WTC11 (cell line): ENCODE measurements at regions not wholly inside any gene's neighbourhood (a gene's known extent, or its start where the extent isn't known, plus 50 kb on each side); places are given as distances from the start of the nearest gene placed in this dataset.

Source experiments
- CREB1 ChIP-seq: sonication (generic); formaldehyde crosslinking; IDR thresholded peaks from 2 replicates; pipeline ENCODE4 v1.8.0; 2023; ENCODE audit warnings: mild to moderate bottlenecking, missing genetic modification reagents
- FOXK1 ChIP-seq: sonication (generic); formaldehyde crosslinking; IDR thresholded peaks from 2 replicates; pipeline ENCODE4 v1.8.0; 2022; ENCODE audit warnings: mild to moderate bottlenecking, moderate library complexity, missing genetic modification reagents
- NR3C1 ChIP-seq: sonication (generic); formaldehyde crosslinking; conservative IDR thresholded peaks from 2 replicates; pipeline ENCODE4 v1.8.1; 2023; ENCODE audit warnings: low read depth, mild to moderate bottlenecking, missing genetic modification reagents
- SMAD4 ChIP-seq: sonication (generic); formaldehyde crosslinking; IDR thresholded peaks from 2 replicates; pipeline ENCODE4 v1.8.0; 2022; ENCODE audit warnings: mild to moderate bottlenecking, missing genetic modification reagents
- USF1 ChIP-seq: sonication (generic); formaldehyde crosslinking; IDR thresholded peaks from 2 replicates; pipeline ENCODE4 v1.8.0; 2022; ENCODE audit warnings: mild to moderate bottlenecking, missing genetic modification reagents
- TF ChIP-seq, protein P1 (sequence below): fragments of 200-600 bp; IDR thresholded peaks from 2 replicates; pipeline ENCODE4 v1.8.0; 2022; ENCODE audit warnings: antibody characterized with exemption

- TF ChIP-seq SMAD4 (CRISPR knock-in tag) (no peak), CREB1 (CRISPR knock-in tag) (no peak), USF1 (no peak), NR3C1 (CRISPR knock-in tag) (no peak), FOXK1 (no peak)
- TF ChIP-seq, protein P1, sequence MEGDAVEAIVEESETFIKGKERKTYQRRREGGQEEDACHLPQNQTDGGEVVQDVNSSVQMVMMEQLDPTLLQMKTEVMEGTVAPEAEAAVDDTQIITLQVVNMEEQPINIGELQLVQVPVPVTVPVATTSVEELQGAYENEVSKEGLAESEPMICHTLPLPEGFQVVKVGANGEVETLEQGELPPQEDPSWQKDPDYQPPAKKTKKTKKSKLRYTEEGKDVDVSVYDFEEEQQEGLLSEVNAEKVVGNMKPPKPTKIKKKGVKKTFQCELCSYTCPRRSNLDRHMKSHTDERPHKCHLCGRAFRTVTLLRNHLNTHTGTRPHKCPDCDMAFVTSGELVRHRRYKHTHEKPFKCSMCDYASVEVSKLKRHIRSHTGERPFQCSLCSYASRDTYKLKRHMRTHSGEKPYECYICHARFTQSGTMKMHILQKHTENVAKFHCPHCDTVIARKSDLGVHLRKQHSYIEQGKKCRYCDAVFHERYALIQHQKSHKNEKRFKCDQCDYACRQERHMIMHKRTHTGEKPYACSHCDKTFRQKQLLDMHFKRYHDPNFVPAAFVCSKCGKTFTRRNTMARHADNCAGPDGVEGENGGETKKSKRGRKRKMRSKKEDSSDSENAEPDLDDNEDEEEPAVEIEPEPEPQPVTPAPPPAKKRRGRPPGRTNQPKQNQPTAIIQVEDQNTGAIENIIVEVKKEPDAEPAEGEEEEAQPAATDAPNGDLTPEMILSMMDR, result no peak
These were observed 278.6 kb upstream of the TLE3 start for GRCh38 chr15:70376031-70376928.
